GM12878 (cell line): ENCODE measurements at regions not wholly inside any gene's neighbourhood (a gene's known extent, or its start where the extent isn't known, plus 50 kb on each side); places are given as distances from the start of the nearest gene placed in this dataset.

Experiments used
- ATAC-seq: fragments of 200-7000 bp; cut with Tn5 transposase; 3 replicates; pipeline ENCODE4 v1.9.1; 2020; ENCODE audit warnings: mild to moderate bottlenecking, moderate library complexity
- BruUV-seq: library from RNA; stranded (reverse); fragments of 400-500 nt; replicated peaks from 2 replicates; lab custom pipeline; 2021; lab: Mats Ljungman, UMichigan
- CTCF ChIA-PET: fragments of 300-600 bp; sonication (Branson Sonifier 250); formaldehyde crosslinking; extraction: SDS; loops from one replicate; lab custom pipeline; 2021; ENCODE audit warnings: inconsistent platforms; lab: Yijun Ruan, JAX
- POLR2A ChIA-PET: fragments of 350-600 bp; formaldehyde crosslinking; extraction: SDS; loops from one replicate; lab custom pipeline; 2021; ENCODE audit warnings: inconsistent platforms; lab: Charles Lee
- RAD21 ChIA-PET: fragments of 300-600 bp; sonication (Branson Sonifier 250); formaldehyde crosslinking; loops from one replicate; lab custom pipeline; 2023; ENCODE audit warnings: antibody characterized with exemption; ENCODE audit not compliant: unreplicated experiment; lab: Charles Lee
- SMC1A ChIA-PET: fragments of 300-600 bp; sonication (Branson Sonifier 250); formaldehyde crosslinking; loops from one replicate; lab custom pipeline; 2023; ENCODE audit not compliant: unreplicated experiment, uncharacterized antibody; lab: Charles Lee
- DNase-seq: peaks from one replicate; pipeline ENCODE4 v3.0.0-alpha.2; 2011; ENCODE audit warnings: low read depth, low spot score
- FAIRE-seq: peaks from 3 replicates; lab custom pipeline; 2011; peaks lifted over from hg19 to GRCh38; lab: Jason Lieb, UNC
- H2AFZ ChIP-seq: 2 replicates; pipeline ENCODE4 v1.6.0; 2011; ENCODE audit warnings: low read depth, low read length, control low read depth; ENCODE audit not compliant: control insufficient read depth
- H3K27ac ChIP-seq: 2 replicates; pipeline ENCODE4 v1.5.1; 2011; ENCODE audit warnings: control low read depth; ENCODE audit not compliant: control insufficient read depth, insufficient read depth
- H3K27me3 ChIP-seq, 2 experiments: replicated peaks in 1 of 2; 2 replicates each; pipeline versions ENCODE4 v1.6.0 to v1.6.1; 2011; ENCODE audit warnings: low read length in 1 of 2; ENCODE audit not compliant: control insufficient read depth in 2 of 2, insufficient read depth in 2 of 2
- H3K36me3 ChIP-seq, 2 experiments: 2 replicates each; pipeline ENCODE4 v1.5.1; 2011; ENCODE audit warnings: low read length in 1 of 2; ENCODE audit not compliant: control insufficient read depth in 2 of 2, insufficient read depth in 2 of 2
- H3K4me1 ChIP-seq: 2 replicates; pipeline ENCODE4 v1.6.1; 2011; ENCODE audit warnings: mild to moderate bottlenecking, low read length, moderate library complexity, mixed read lengths; ENCODE audit not compliant: control insufficient read depth, insufficient read depth
- H3K4me2 ChIP-seq: 2 replicates; pipeline ENCODE4 v1.6.0; 2011; ENCODE audit warnings: control low read depth; ENCODE audit not compliant: control insufficient read depth, insufficient read depth
- H3K4me3 ChIP-seq: fragments of 200-600 bp; sonication (generic); 2 replicates; pipeline ENCODE4 v1.5.1; 2016
- H3K79me2 ChIP-seq: 2 replicates; pipeline ENCODE4 v1.6.0; 2011; ENCODE audit warnings: low read length; ENCODE audit not compliant: control insufficient read depth, insufficient read depth
- H3K9ac ChIP-seq: 2 replicates; pipeline ENCODE4 v1.8.0; 2011; ENCODE audit warnings: low read length, control low read depth, mixed read lengths; ENCODE audit not compliant: control insufficient read depth, insufficient read depth
- H3K9me3 ChIP-seq: replicated peaks from 3 replicates; pipeline ENCODE4 v1.5.1; 2011; ENCODE audit warnings: mild to moderate bottlenecking, low read length; ENCODE audit not compliant: control insufficient read depth, insufficient read depth
- H4K20me1 ChIP-seq: 2 replicates; pipeline ENCODE4 v1.6.0; 2011; ENCODE audit not compliant: control insufficient read depth, insufficient read depth
- BMI1 ChIP-seq: fragments of 450-650 bp; IDR thresholded peaks from 2 replicates; pipeline ENCODE4 v1.6.1; 2016; ENCODE audit warnings: mild to moderate bottlenecking, moderate library complexity, borderline replicate concordance
- CHD2 ChIP-seq: IDR thresholded peaks from 2 replicates; pipeline ENCODE4 v1.6.1; 2011; ENCODE audit warnings: low read depth, low read length, improper control_type of control experiment, borderline replicate concordance
- EED ChIP-seq: sonication (generic); IDR thresholded peaks from 2 replicates; pipeline ENCODE4 v1.6.1; 2016; ENCODE audit warnings: antibody characterized with exemption, low read depth
- HDAC6 ChIP-seq: fragments of 200-600 bp; sonication (generic); IDR thresholded peaks from one replicate; pipeline ENCODE4 v1.8.0; 2017; ENCODE audit warnings: antibody characterized with exemption; ENCODE audit not compliant: unreplicated experiment
- IKZF1 ChIP-seq: fragments of 450-650 bp; conservative IDR thresholded peaks from 2 replicates; pipeline ENCODE4 v1.6.1; 2017; ENCODE audit warnings: antibody characterized with exemption, mild to moderate bottlenecking
- MYB ChIP-seq: fragments of 150-350 bp; IDR thresholded peaks from 2 replicates; pipeline ENCODE4 v1.6.1; 2014; ENCODE audit warnings: mild to moderate bottlenecking, low read depth, low read length, borderline replicate concordance
- POLR2A ChIP-seq: IDR thresholded peaks from 2 replicates; pipeline ENCODE4 v1.6.1; 2011; ENCODE audit warnings: low read depth, mild to moderate bottlenecking, low read length
- RELA ChIP-seq: fragments of 450-650 bp; IDR thresholded peaks from 2 replicates; pipeline ENCODE4 v1.8.0; 2014; ENCODE audit warnings: borderline replicate concordance; ENCODE audit not compliant: partially characterized antibody
- SMAD1 ChIP-seq: fragments of 450-650 bp; IDR thresholded peaks from 2 replicates; pipeline ENCODE4 v1.6.1; 2018; ENCODE audit warnings: mild to moderate bottlenecking, low read depth; ENCODE audit not compliant: partially characterized antibody
- SPI1 ChIP-seq: IDR thresholded peaks from 2 replicates; pipeline ENCODE4 v1.6.1; 2011; ENCODE audit warnings: low read depth, mild to moderate bottlenecking, low read length, moderate library complexity, borderline replicate concordance; ENCODE audit not compliant: insufficient read depth
- STAT1 ChIP-seq: fragments of 450-650 bp; conservative IDR thresholded peaks from 2 replicates; pipeline ENCODE4 v1.6.1; 2014; ENCODE audit warnings: antibody characterized with exemption, mild to moderate bottlenecking
- SUZ12 ChIP-seq: fragments of 200-600 bp; sonication (generic); IDR thresholded peaks from one replicate; pipeline ENCODE4 v1.6.1; 2018; ENCODE audit warnings: antibody characterized with exemption, mild to moderate bottlenecking; ENCODE audit not compliant: unreplicated experiment
- TBL1XR1 ChIP-seq: IDR thresholded peaks from 2 replicates; pipeline ENCODE4 v1.6.1; 2012; ENCODE audit warnings: low read depth, low read length, improper control_type of control experiment
- TCF12 ChIP-seq: IDR thresholded peaks from 2 replicates; pipeline ENCODE4 v1.6.1; 2011; ENCODE audit warnings: low read depth, mild to moderate bottlenecking, low read length
- WGBS: methylation state at CpG from one replicate; pipeline ENCODE4 v1.1.6; 2016; ENCODE audit warnings: low lambda C conversion rate; ENCODE audit not compliant: insufficient replicate concordance, insufficient coverage; ENCODE audit errors: missing lambda C conversion rate; 5-methylcytosine and 5-hydroxymethylcytosine counted together
- in situ Hi-C: fragments of 300-500 bp; cut with MboI; formaldehyde crosslinking; loops from 9 replicates; pipeline ENCODE4 v1.14.3; 2018; ENCODE audit warnings: mixed read lengths
- intact Hi-C: fragments of 100-400 bp; cut with micrococcal nuclease; formaldehyde crosslinking; loops from one replicate; pipeline ENCODE4 v1.14.2; 2022; ENCODE audit not compliant: unreplicated experiment
- TF ChIP-seq, protein P1 (sequence below): IDR thresholded peaks from 2 replicates; pipeline ENCODE4 v1.6.1; 2012; ENCODE audit warnings: mild to moderate bottlenecking, low read depth, low read length
- TF ChIP-seq, protein P2 (sequence below): IDR thresholded peaks from 2 replicates; pipeline ENCODE4 v1.6.1; 2012; ENCODE audit warnings: low read depth, low read length, improper control_type of control experiment
- TF ChIP-seq, protein P3 (sequence below): fragments of 450-650 bp; conservative IDR thresholded peaks from 2 replicates; pipeline ENCODE4 v1.6.1; 2017; ENCODE audit warnings: mild to moderate bottlenecking, moderate library complexity
- TF ChIP-seq, protein P4 (sequence below): fragments of 450-650 bp; IDR thresholded peaks from 2 replicates; pipeline ENCODE4 v1.6.1; 2014; ENCODE audit warnings: mild to moderate bottlenecking

DNA sequence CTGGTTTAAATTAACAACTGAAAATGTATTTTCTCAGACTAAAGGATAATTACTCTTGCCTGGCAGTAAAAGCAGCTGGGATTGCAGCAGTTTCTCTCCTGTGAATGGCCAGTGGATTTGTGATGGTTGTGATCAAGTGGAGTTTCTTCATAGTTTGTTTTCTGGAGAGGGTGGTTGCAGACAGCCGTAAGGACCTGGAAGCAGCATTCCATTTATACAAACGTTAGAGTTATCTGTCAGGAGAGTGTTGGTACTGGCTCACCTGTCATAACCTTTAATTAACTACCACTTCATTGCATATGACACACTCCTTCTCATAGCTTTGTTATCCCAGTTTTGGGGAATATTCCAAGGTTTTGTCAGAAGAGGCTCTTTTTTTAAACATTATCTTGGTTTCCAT, 258.4 kb upstream of the SLC10A2 start (continued):
- TF ChIP-seq, protein P1, sequence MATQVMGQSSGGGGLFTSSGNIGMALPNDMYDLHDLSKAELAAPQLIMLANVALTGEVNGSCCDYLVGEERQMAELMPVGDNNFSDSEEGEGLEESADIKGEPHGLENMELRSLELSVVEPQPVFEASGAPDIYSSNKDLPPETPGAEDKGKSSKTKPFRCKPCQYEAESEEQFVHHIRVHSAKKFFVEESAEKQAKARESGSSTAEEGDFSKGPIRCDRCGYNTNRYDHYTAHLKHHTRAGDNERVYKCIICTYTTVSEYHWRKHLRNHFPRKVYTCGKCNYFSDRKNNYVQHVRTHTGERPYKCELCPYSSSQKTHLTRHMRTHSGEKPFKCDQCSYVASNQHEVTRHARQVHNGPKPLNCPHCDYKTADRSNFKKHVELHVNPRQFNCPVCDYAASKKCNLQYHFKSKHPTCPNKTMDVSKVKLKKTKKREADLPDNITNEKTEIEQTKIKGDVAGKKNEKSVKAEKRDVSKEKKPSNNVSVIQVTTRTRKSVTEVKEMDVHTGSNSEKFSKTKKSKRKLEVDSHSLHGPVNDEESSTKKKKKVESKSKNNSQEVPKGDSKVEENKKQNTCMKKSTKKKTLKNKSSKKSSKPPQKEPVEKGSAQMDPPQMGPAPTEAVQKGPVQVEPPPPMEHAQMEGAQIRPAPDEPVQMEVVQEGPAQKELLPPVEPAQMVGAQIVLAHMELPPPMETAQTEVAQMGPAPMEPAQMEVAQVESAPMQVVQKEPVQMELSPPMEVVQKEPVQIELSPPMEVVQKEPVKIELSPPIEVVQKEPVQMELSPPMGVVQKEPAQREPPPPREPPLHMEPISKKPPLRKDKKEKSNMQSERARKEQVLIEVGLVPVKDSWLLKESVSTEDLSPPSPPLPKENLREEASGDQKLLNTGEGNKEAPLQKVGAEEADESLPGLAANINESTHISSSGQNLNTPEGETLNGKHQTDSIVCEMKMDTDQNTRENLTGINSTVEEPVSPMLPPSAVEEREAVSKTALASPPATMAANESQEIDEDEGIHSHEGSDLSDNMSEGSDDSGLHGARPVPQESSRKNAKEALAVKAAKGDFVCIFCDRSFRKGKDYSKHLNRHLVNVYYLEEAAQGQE: no peak
- TF ChIP-seq HDAC6: no peak

DNA sequence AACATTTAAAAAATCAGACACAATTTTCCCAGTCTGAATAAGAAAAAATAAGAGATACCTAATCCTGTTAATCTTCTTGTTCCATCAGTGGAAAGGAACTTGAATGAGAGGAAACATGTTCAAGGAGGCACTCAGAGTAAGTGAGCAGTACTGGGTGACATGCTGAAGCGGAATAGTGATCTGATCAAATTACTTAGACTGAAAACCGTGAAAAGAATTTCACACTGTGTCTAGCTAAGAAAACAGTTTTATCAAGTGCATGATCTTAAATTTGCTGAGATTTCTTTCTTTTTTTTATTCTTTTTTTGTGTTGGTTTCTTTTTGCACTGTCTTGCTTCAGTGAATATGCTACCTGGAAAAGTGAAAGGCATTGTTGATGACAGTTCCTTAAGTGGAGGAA, 249.5 kb upstream of the SLC10A2 start:
- H3K79me2 ChIP-seq: no peaks in the 10 kb centered on the region
- H3K27ac ChIP-seq: no peak overlapping the region
- H4K20me1 ChIP-seq: no peaks in the 10 kb centered on the region
- H3K9me3 ChIP-seq: no peaks in the 10 kb centered on the region
- ChIA-PET CTCF (interaction anchor here (0.5 to 0.7 kb wide), 2 partner anchors 23 to 1398 kb away, joined by 3 read pairs; no protein-coding TSS in a partner anchor), POLR2A (no interaction called here), RAD21 (no interaction called here), SMC1A (interaction anchor here (1.7 kb wide), 1 partner anchor 39 kb away, joined by 7 read pairs; no protein-coding TSS in a partner anchor)
- no peaks in the 10 kb centered on the region for H3K4me1 ChIP-seq
- no peak overlapping the region for H3K4me2 ChIP-seq
- H3K4me3 ChIP-seq: no peak overlapping the region
- FAIRE-seq (no peak), ATAC-seq (no peak), DNase-seq (no peak)
- no TSS peak for BruUV-seq
- WGBS: 18% methylated on average over 2 of the region's 2 CpGs
- H3K9ac ChIP-seq: no peak overlapping the region
- no peak overlapping the region for H2AFZ ChIP-seq
- no peaks in the 10 kb centered on the region for H3K27me3 ChIP-seq
- in situ Hi-C loops (no loop called here), intact Hi-C loops (no loop called here)
- no peaks in the 10 kb centered on the region for H3K36me3 ChIP-seq
- TF ChIP-seq STAT1 (no peak), SMAD1 (no peak), SPI1 (no peak), POLR2A (no peak), CHD2 (no peak), MYB (no peak), RELA (no peak), TCF12 (no peak), TBL1XR1 (no peak), EED (no peak), SUZ12 (no peak), IKZF1 (no peak), BMI1 (no peak), HDAC6 (no peak)
- TF ChIP-seq, protein P2, sequence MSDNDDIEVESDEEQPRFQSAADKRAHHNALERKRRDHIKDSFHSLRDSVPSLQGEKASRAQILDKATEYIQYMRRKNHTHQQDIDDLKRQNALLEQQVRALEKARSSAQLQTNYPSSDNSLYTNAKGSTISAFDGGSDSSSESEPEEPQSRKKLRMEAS: no peak
- TF ChIP-seq, protein P3, sequence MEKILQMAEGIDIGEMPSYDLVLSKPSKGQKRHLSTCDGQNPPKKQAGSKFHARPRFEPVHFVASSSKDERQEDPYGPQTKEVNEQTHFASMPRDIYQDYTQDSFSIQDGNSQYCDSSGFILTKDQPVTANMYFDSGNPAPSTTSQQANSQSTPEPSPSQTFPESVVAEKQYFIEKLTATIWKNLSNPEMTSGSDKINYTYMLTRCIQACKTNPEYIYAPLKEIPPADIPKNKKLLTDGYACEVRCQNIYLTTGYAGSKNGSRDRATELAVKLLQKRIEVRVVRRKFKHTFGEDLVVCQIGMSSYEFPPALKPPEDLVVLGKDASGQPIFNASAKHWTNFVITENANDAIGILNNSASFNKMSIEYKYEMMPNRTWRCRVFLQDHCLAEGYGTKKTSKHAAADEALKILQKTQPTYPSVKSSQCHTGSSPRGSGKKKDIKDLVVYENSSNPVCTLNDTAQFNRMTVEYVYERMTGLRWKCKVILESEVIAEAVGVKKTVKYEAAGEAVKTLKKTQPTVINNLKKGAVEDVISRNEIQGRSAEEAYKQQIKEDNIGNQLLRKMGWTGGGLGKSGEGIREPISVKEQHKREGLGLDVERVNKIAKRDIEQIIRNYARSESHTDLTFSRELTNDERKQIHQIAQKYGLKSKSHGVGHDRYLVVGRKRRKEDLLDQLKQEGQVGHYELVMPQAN: no peak
- TF ChIP-seq, protein P4, sequence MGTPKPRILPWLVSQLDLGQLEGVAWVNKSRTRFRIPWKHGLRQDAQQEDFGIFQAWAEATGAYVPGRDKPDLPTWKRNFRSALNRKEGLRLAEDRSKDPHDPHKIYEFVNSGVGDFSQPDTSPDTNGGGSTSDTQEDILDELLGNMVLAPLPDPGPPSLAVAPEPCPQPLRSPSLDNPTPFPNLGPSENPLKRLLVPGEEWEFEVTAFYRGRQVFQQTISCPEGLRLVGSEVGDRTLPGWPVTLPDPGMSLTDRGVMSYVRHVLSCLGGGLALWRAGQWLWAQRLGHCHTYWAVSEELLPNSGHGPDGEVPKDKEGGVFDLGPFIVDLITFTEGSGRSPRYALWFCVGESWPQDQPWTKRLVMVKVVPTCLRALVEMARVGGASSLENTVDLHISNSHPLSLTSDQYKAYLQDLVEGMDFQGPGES: no peak
